ENCODE measurements at regions not wholly inside any gene's neighbourhood (a gene's known extent, or its start where the extent isn't known, plus 50 kb on each side); places are given as distances from the start of the nearest gene placed in this dataset.

DNA sequence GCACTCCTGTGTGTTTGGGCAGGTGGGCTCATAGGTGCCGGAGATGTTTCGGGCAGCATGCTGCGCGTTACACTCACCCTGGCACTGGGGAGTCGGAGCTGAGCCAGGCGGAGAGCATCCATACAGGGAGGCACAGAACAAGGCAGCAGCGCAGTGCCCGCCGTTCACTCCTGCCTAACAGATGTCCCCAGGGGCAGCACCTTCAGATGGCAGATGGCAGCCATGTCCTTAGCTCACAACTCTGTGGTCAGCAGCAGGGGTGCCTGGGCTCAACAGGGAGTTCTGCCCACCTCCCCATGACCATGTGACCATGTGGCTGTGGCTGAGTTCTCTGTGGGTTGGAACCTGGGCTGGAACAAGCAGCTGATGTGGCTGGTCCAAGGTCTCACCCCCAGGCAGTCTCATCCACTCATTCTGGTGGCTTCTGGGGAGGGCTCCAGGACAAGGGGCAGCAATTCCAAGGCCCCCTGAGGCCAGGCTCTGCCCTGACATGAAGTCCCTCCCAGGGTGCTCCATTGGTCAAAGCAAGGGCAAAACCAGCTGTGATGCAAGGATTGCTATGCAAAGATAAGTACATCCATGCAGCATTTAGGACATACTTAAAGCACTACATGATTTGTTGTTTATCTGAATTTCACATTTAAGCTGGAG, 64.2 kb downstream of the MRPL36 start:
- TF ChIP-seq, protein P1, sequence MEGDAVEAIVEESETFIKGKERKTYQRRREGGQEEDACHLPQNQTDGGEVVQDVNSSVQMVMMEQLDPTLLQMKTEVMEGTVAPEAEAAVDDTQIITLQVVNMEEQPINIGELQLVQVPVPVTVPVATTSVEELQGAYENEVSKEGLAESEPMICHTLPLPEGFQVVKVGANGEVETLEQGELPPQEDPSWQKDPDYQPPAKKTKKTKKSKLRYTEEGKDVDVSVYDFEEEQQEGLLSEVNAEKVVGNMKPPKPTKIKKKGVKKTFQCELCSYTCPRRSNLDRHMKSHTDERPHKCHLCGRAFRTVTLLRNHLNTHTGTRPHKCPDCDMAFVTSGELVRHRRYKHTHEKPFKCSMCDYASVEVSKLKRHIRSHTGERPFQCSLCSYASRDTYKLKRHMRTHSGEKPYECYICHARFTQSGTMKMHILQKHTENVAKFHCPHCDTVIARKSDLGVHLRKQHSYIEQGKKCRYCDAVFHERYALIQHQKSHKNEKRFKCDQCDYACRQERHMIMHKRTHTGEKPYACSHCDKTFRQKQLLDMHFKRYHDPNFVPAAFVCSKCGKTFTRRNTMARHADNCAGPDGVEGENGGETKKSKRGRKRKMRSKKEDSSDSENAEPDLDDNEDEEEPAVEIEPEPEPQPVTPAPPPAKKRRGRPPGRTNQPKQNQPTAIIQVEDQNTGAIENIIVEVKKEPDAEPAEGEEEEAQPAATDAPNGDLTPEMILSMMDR (IDR thresholded peaks at IDR 0.05; ENCODE audit: poor library complexity) = no peak
- no peak for TF ChIP-seq EZH2 (IDR thresholded peaks at IDR 0.05; ENCODE audit: borderline replicate concordance)
